Fibroblast of lung (primary cell): ENCODE measurements at regions not wholly inside any gene's neighbourhood (a gene's known extent, or its start where the extent isn't known, plus 50 kb on each side); places are given as distances from the start of the nearest gene placed in this dataset.
A peak's percentile ranks its signal among the peaks of the same experiment; 100 is the strongest.

Source experiments
- DNase-seq, 2 donors: peaks; one replicate each; pipeline versions ENCODE4 v3.0.0 to v3.0.0-alpha.2; 2010; ENCODE audit warnings: low read depth in 2 of 2
- H2AFZ ChIP-seq: 2 replicates; pipeline ENCODE4 v1.5.1; 2012; ENCODE audit warnings: low read length, control low read depth, inconsistent platforms
- H3K27ac ChIP-seq: 2 replicates; pipeline ENCODE4 v1.5.1; 2011; ENCODE audit warnings: low read length, control low read depth; ENCODE audit not compliant: insufficient read depth
- H3K27me3 ChIP-seq: 2 replicates; pipeline ENCODE4 v1.5.1; 2011; ENCODE audit warnings: mild to moderate bottlenecking, low read length; ENCODE audit not compliant: control insufficient read depth, insufficient read depth
- H3K36me3 ChIP-seq: 2 replicates; pipeline ENCODE4 v1.5.1; 2011; ENCODE audit warnings: low read length; ENCODE audit not compliant: control insufficient read depth, insufficient read depth
- H3K4me1 ChIP-seq: 2 replicates; pipeline ENCODE4 v1.5.1; 2011; ENCODE audit warnings: low read length; ENCODE audit not compliant: control insufficient read depth, insufficient read depth; ENCODE audit errors: extremely low read depth
- H3K4me2 ChIP-seq: 2 replicates; pipeline ENCODE4 v1.5.1; 2011; ENCODE audit warnings: low read length, control low read depth; ENCODE audit not compliant: insufficient read depth; ENCODE audit errors: extremely low read depth
- H3K4me3 ChIP-seq, 4 experiments: fragments of 200-600 bp in 1 of 4; sonication (generic) in 1 of 4; replicated peaks in 1 of 4; 2 replicates each; pipeline ENCODE4 v1.5.1; 2011 to 2016; ENCODE audit warnings: low read length in 4 of 4, low read depth in 3 of 4, mild to moderate bottlenecking in 3 of 4, control low read depth in 2 of 4, inconsistent platforms in 1 of 4, mixed read lengths in 1 of 4; ENCODE audit not compliant: insufficient read depth in 1 of 4; ENCODE audit errors: control extremely low read depth in 1 of 4
- H3K79me2 ChIP-seq: 2 replicates; pipeline ENCODE4 v1.5.1; 2012; ENCODE audit warnings: mild to moderate bottlenecking, low read length, inconsistent platforms; ENCODE audit not compliant: control insufficient read depth, insufficient read depth
- H3K9ac ChIP-seq: 2 replicates; pipeline ENCODE4 v1.5.1; 2011; ENCODE audit warnings: mild to moderate bottlenecking, low read length, control low read depth; ENCODE audit not compliant: insufficient read depth
- H3K9me3 ChIP-seq: 2 replicates; pipeline ENCODE4 v1.5.1; 2012; ENCODE audit warnings: low read depth, low read length; ENCODE audit not compliant: control insufficient read depth, insufficient read depth
- H4K20me1 ChIP-seq: 2 replicates; pipeline ENCODE4 v1.5.1; 2011; ENCODE audit warnings: low read length; ENCODE audit not compliant: control insufficient read depth, insufficient read depth; ENCODE audit errors: extremely low read depth
- EZH2 ChIP-seq: IDR thresholded peaks from 2 replicates; pipeline ENCODE4 v1.5.1; 2012; ENCODE audit warnings: low read length, control low read depth, mild to moderate bottlenecking; ENCODE audit errors: missing control alignments
- TF ChIP-seq, protein P1 (sequence below), 2 donors: IDR thresholded peaks in 1 of 2; conservative IDR thresholded peaks in 1 of 2; 1 replicate in 1 of 2; 2 replicates in 1 of 2; pipeline ENCODE4 v1.5.1; 2011 to 2012; ENCODE audit warnings: low read length in 2 of 2, control low read depth in 1 of 2, inconsistent platforms in 1 of 2, low read depth in 1 of 2, mild to moderate bottlenecking in 1 of 2

DNA sequence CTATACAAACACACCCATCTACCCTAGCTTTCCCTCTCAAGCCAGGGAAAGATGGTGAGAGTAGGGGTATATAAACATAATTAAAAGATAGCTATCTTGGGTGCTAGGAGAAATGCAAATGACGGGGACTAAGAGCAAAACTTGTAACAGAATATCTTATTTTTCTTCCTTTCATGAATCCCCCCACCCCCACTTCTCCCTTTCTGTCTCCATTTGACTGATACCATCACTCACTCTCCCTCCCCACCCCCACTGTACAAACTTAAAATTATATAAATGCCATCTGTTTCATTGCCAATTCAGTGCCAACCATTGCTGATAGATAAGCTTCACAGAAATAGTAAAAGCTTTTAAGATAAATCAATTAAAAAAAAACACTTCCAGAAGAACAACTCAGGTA lies 268.6 kb downstream of the SLC6A15 start:
- no peak for DNase-seq
- no peaks in the 10 kb centered on the region for H4K20me1 ChIP-seq
- H2AFZ ChIP-seq = no peak overlapping the region
- no peaks in the 10 kb centered on the region for H3K9me3 ChIP-seq
- H3K36me3 ChIP-seq = no peaks in the 10 kb centered on the region
- no peaks in the 10 kb centered on the region for H3K4me1 ChIP-seq
- H3K27me3 ChIP-seq = no peaks in the 10 kb centered on the region
- H3K9ac ChIP-seq = no peak overlapping the region
- H3K4me2 ChIP-seq = no peak overlapping the region
- no peak overlapping the region for H3K27ac ChIP-seq
- no peak overlapping the region for H3K4me3 ChIP-seq
- TF ChIP-seq EZH2 = no peak
- TF ChIP-seq, protein P1, sequence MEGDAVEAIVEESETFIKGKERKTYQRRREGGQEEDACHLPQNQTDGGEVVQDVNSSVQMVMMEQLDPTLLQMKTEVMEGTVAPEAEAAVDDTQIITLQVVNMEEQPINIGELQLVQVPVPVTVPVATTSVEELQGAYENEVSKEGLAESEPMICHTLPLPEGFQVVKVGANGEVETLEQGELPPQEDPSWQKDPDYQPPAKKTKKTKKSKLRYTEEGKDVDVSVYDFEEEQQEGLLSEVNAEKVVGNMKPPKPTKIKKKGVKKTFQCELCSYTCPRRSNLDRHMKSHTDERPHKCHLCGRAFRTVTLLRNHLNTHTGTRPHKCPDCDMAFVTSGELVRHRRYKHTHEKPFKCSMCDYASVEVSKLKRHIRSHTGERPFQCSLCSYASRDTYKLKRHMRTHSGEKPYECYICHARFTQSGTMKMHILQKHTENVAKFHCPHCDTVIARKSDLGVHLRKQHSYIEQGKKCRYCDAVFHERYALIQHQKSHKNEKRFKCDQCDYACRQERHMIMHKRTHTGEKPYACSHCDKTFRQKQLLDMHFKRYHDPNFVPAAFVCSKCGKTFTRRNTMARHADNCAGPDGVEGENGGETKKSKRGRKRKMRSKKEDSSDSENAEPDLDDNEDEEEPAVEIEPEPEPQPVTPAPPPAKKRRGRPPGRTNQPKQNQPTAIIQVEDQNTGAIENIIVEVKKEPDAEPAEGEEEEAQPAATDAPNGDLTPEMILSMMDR (conservative IDR thresholded peaks at IDR 0.05 in 1 of 2, IDR thresholded peaks at IDR 0.05 in 1 of 2; ENCODE audit: low read depth in 1 of 2, low read length in 2 of 2) = no peak
- no peaks in the 10 kb centered on the region for H3K79me2 ChIP-seq

DNA sequence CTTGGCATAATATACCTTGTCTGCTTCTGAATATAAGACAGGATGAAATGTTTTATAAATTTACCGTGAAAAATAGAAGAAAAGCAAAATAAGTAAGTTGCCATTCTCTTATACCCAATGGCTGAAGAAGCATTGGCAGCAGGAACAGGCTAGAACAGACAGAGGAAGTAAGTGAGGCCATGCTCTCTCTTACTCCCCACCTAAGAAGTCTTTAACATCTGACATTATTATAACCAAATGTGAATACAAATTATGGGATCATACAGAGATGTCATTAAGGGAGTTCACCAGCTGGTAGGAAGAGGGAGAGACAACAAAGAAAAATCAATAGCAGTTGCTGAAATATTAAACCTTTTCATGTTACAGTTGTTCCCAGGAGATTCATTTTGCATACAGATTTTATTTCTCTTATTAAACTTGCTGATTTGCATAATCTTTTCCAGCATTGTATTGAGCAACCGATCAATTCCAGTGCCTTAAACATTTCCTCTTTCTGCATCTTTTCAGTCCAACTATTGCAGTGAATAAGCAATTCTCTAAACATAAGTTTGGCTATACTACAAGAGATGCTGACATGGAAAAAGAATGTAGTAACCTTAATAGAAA lies 270.6 kb downstream of the SLC6A15 start:
- Histone ChIP-seq H3K79me2 (no peaks in the 10 kb centered on the region), H3K36me3 (no peaks in the 10 kb centered on the region), H4K20me1 (no peaks in the 10 kb centered on the region), H3K4me1 (no peaks in the 10 kb centered on the region), H3K4me2 (no peak overlapping the region), H3K9ac (no peak overlapping the region), H3K4me3 (no peak overlapping the region), H3K27me3 (no peaks in the 10 kb centered on the region), H2AFZ (no peak overlapping the region), H3K9me3 (no peaks in the 10 kb centered on the region), H3K27ac (no peak overlapping the region)
- peak in 1 of 2 donors; percentile 56 for DNase-seq
- TF ChIP-seq EZH2 = no peak
- TF ChIP-seq, protein P1 (conservative IDR thresholded peaks at IDR 0.05 in 1 of 2, IDR thresholded peaks at IDR 0.05 in 1 of 2; ENCODE audit: low read depth in 1 of 2, low read length in 2 of 2) = no peak

DNA sequence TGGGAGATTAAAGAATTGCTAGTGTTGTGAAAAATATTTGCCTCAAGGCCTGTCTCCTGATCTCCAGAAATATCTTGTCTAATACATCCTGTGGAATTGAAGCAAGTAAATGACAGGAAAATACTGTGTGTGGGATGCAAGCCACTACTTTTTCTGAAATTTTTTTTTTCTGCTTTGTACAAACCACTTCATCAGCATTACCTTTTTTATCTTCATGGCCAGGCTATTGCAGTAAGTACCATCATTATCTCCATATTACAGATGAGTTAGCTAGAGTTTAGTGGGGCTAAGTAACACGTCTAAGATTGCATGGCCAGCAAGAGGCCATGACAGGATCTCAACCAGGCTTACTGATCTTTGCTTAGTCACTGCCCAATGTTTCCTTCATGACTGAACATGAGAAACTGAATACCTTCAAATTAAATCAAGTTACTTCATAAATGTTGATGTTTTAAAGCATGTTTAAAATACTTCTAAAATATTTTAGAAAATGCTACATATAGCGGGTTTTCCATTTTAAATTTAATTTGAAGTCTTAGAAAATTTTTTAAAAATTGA lies 273.7 kb downstream of the SLC6A15 start:
- Histone ChIP-seq H3K4me3 (no peak overlapping the region), H3K27me3 (no peaks in the 10 kb centered on the region), H3K27ac (no peak overlapping the region), H3K9me3 (no peaks in the 10 kb centered on the region), H3K36me3 (no peaks in the 10 kb centered on the region), H3K4me1 (no peaks in the 10 kb centered on the region), H4K20me1 (no peaks in the 10 kb centered on the region), H3K79me2 (no peaks in the 10 kb centered on the region), H3K9ac (no peak overlapping the region), H3K4me2 (no peak overlapping the region), H2AFZ (no peak overlapping the region)
- TF ChIP-seq EZH2 = no peak
- TF ChIP-seq, protein P1 (conservative IDR thresholded peaks at IDR 0.05 in 1 of 2, IDR thresholded peaks at IDR 0.05 in 1 of 2; ENCODE audit: low read depth in 1 of 2, low read length in 2 of 2) = no peak
- peak; percentile 12 to 26 for DNase-seq
